IMR-90 (cell line): ENCODE measurements at regions not wholly inside any gene's neighbourhood (a gene's known extent, or its start where the extent isn't known, plus 50 kb on each side); places are given as distances from the start of the nearest gene placed in this dataset.

Experiments used
- ATAC-seq: fragments of 200-7000 bp; cut with Tn5 transposase; 2 replicates; pipeline ENCODE4 v1.9.1; 2020; ENCODE audit warnings: low read depth, mild to moderate bottlenecking, moderate library complexity
- BruUV-seq: library from RNA; stranded (reverse); fragments of 400-500 nt; replicated peaks from 2 replicates; lab custom pipeline; 2021; lab: Mats Ljungman, UMichigan
- CTCF ChIA-PET: fragments of 300-600 bp; formaldehyde crosslinking; extraction: SDS; loops from one replicate; lab custom pipeline; 2021; ENCODE audit warnings: antibody characterized with exemption; lab: Yijun Ruan, JAX
- POLR2A ChIA-PET: fragments of 300-600 bp; sonication (Branson Sonifier 250); formaldehyde crosslinking; loops from one replicate; lab custom pipeline; 2022; ENCODE audit warnings: antibody characterized with exemption; ENCODE audit not compliant: unreplicated experiment; lab: Charles Lee
- DNase-seq: peaks from one replicate; pipeline ENCODE4 v3.0.0; 2013
- H2AFZ ChIP-seq: replicated peaks from 2 replicates; pipeline ENCODE3; 2013; ENCODE audit warnings: low read length, mild to moderate bottlenecking; ENCODE audit not compliant: poor library complexity
- H2AK5ac ChIP-seq: 2 replicates; pipeline ENCODE4 v1.6.1; 2013; ENCODE audit warnings: low read depth, low read length, inconsistent platforms
- H2AK9ac ChIP-seq: replicated peaks from 2 replicates; pipeline ENCODE3; 2013; ENCODE audit warnings: mild to moderate bottlenecking, low read depth, low read length, moderate library complexity; ENCODE audit not compliant: poor library complexity
- H2BK120ac ChIP-seq: 2 replicates; pipeline ENCODE4 v1.6.1; 2013; ENCODE audit warnings: low read depth, low read length, inconsistent platforms
- H2BK15ac ChIP-seq: 3 replicates; pipeline ENCODE4 v1.6.1; 2013; ENCODE audit warnings: low read depth, low read length, inconsistent platforms
- H2BK20ac ChIP-seq: 2 replicates; pipeline ENCODE4 v1.6.1; 2013; ENCODE audit warnings: low read depth, mild to moderate bottlenecking, inconsistent platforms, low read length, moderate library complexity
- H2BK5ac ChIP-seq: 2 replicates; pipeline ENCODE4 v1.6.1; 2013; ENCODE audit warnings: mild to moderate bottlenecking, low read depth, low read length, inconsistent platforms; ENCODE audit not compliant: poor library complexity, severe bottlenecking
- H3K14ac ChIP-seq: replicated peaks from 2 replicates; pipeline ENCODE4 v1.6.1; 2013; ENCODE audit warnings: low read depth, low read length, inconsistent platforms
- H3K18ac ChIP-seq: 2 replicates; pipeline ENCODE4 v1.6.1; 2013; ENCODE audit warnings: low read depth, low read length, control low read depth
- H3K23ac ChIP-seq: 2 replicates; pipeline ENCODE4 v1.6.1; 2013; ENCODE audit warnings: low read depth, low read length, inconsistent platforms
- H3K27ac ChIP-seq: 2 replicates; pipeline ENCODE4 v1.5.1; 2013; ENCODE audit warnings: mild to moderate bottlenecking, control low read depth, low read length; ENCODE audit not compliant: insufficient read depth
- H3K27me3 ChIP-seq: 2 replicates; pipeline ENCODE4 v1.6.1; 2013; ENCODE audit warnings: low read length; ENCODE audit not compliant: control insufficient read depth, insufficient read depth
- H3K36me3 ChIP-seq: 2 replicates; pipeline ENCODE4 v1.6.1; 2013; ENCODE audit warnings: low read length, mixed read lengths; ENCODE audit not compliant: control insufficient read depth, insufficient read depth
- H3K4ac ChIP-seq: 2 replicates; pipeline ENCODE4 v1.6.1; 2013; ENCODE audit warnings: low read depth, low read length, inconsistent platforms
- H3K4me1 ChIP-seq: 2 replicates; pipeline ENCODE4 v1.6.1; 2013; ENCODE audit warnings: low read length, mixed read lengths; ENCODE audit not compliant: control insufficient read depth, insufficient read depth
- H3K4me2 ChIP-seq: 2 replicates; pipeline ENCODE4 v1.6.1; 2013; ENCODE audit warnings: low read depth, mild to moderate bottlenecking, control low read depth, low read length, moderate library complexity
- H3K4me3 ChIP-seq: 2 replicates; pipeline ENCODE4 v1.5.1; 2013; ENCODE audit warnings: low read depth, mild to moderate bottlenecking, control low read depth, low read length, moderate library complexity; ENCODE audit not compliant: insufficient read depth
- H3K56ac ChIP-seq: 2 replicates; pipeline ENCODE4 v1.6.1; 2013; ENCODE audit warnings: low read length, inconsistent platforms; ENCODE audit not compliant: insufficient read depth; ENCODE audit errors: extremely low read depth
- H3K79me1 ChIP-seq, 2 experiments: 2 replicates each; pipeline ENCODE4 v1.6.1; 2013; ENCODE audit warnings: low read length in 2 of 2, inconsistent platforms in 1 of 2, low read depth in 1 of 2
- H3K9ac ChIP-seq: 2 replicates; pipeline ENCODE4 v1.6.1; 2013; ENCODE audit warnings: low read depth, low read length, control low read depth
- H3K9me1 ChIP-seq: 2 replicates; pipeline ENCODE4 v1.6.1; 2013; ENCODE audit warnings: low read length, inconsistent platforms; ENCODE audit not compliant: insufficient read depth
- H3K9me3 ChIP-seq: 2 replicates; pipeline ENCODE4 v1.6.1; 2013; ENCODE audit warnings: low read length; ENCODE audit not compliant: control insufficient read depth, insufficient read depth
- H4K20me1 ChIP-seq: 2 replicates; pipeline ENCODE4 v1.6.1; 2013; ENCODE audit warnings: low read length, inconsistent platforms; ENCODE audit not compliant: insufficient read depth
- H4K5ac ChIP-seq: 2 replicates; pipeline ENCODE4 v1.6.1; 2013; ENCODE audit warnings: mild to moderate bottlenecking, low read depth, low read length, control low read depth
- H4K8ac ChIP-seq, 2 experiments: 2 replicates each; pipeline ENCODE4 v1.6.1; 2013; ENCODE audit warnings: low read depth in 2 of 2, low read length in 2 of 2, control low read depth in 1 of 2, inconsistent platforms in 1 of 2
- H4K91ac ChIP-seq: 2 replicates; pipeline ENCODE4 v1.6.1; 2013; ENCODE audit warnings: low read depth, low read length, inconsistent platforms; ENCODE audit not compliant: insufficient read depth
- BHLHE40 ChIP-seq: fragments of 150-350 bp; IDR thresholded peaks from 2 replicates; pipeline ENCODE4 v1.6.1; 2016; ENCODE audit warnings: mild to moderate bottlenecking, low read depth, low read length
- CHD1 ChIP-seq: IDR thresholded peaks from 2 replicates; pipeline ENCODE4 v1.6.1; 2012; ENCODE audit warnings: low read depth, low read length, improper control_type of control experiment
- CTCF ChIP-seq: conservative IDR thresholded peaks from 2 replicates; pipeline ENCODE4 v1.5.1; 2012; ENCODE audit warnings: mild to moderate bottlenecking, low read depth, low read length, improper control_type of control experiment
- ELK1 ChIP-seq: fragments of 150-350 bp; IDR thresholded peaks from 2 replicates; pipeline ENCODE4 v1.6.1; 2016; ENCODE audit warnings: low read depth, mild to moderate bottlenecking, low read length, moderate library complexity, borderline replicate concordance
- FOS ChIP-seq: fragments of 150-350 bp; IDR thresholded peaks from 2 replicates; pipeline ENCODE4 v1.6.1; 2016; ENCODE audit warnings: low read depth, low read length
- MAFK ChIP-seq: IDR thresholded peaks from 2 replicates; pipeline ENCODE4 v1.6.1; 2012; ENCODE audit warnings: low read depth, low read length, improper control_type of control experiment
- MAZ ChIP-seq: IDR thresholded peaks from 2 replicates; pipeline ENCODE4 v1.6.1; 2012; ENCODE audit warnings: low read depth, mild to moderate bottlenecking, low read length, improper control_type of control experiment, moderate library complexity, borderline replicate concordance
- NFE2L2 ChIP-seq: fragments of 150-350 bp; IDR thresholded peaks from 2 replicates; pipeline ENCODE4 v1.6.1; 2016; ENCODE audit warnings: low read depth, mild to moderate bottlenecking, low read length
- RAD21 ChIP-seq: IDR thresholded peaks from 2 replicates; pipeline ENCODE4 v1.6.1; 2012; ENCODE audit warnings: low read length, improper control_type of control experiment
- RCOR1 ChIP-seq: IDR thresholded peaks from 2 replicates; pipeline ENCODE4 v1.6.1; 2012; ENCODE audit warnings: mild to moderate bottlenecking, low read length, improper control_type of control experiment; ENCODE audit not compliant: insufficient replicate concordance
- RFX5 ChIP-seq: IDR thresholded peaks from 2 replicates; pipeline ENCODE4 v1.8.0; 2012; ENCODE audit warnings: low read depth, mild to moderate bottlenecking, low read length, moderate library complexity
- USF2 ChIP-seq: fragments of 150-350 bp; IDR thresholded peaks from 2 replicates; pipeline ENCODE4 v1.6.1; 2017; ENCODE audit warnings: mild to moderate bottlenecking, antibody characterized with exemption, low read length, low read depth
- WGBS, 2 experiments: methylation state at CpG; one replicate each; pipeline versions ENCODE4 v1.1.5 to v1.1.7; 2013; ENCODE audit warnings: missing lambda C conversion rate in 2 of 2; ENCODE audit not compliant: insufficient read length in 1 of 2; ENCODE audit errors: extremely low coverage in 2 of 2; 5-methylcytosine and 5-hydroxymethylcytosine counted together
- dilution Hi-C: fragments of 300-500 bp; cut with HindIII; formaldehyde crosslinking; loops from one replicate; pipeline ENCODE4 v1.14.3; 2018; ENCODE audit warnings: low sequenced_read_pairs; ENCODE audit not compliant: unreplicated experiment
- in situ Hi-C: fragments of 300-500 bp; cut with MboI; formaldehyde crosslinking; loops from 3 replicates; pipeline ENCODE4 v1.14.3; 2019; ENCODE audit warnings: low sequenced_read_pairs, inconsistent platforms, mixed read lengths
- intact Hi-C: fragments of 100-400 bp; cut with micrococcal nuclease; formaldehyde crosslinking; loops from 2 replicates; pipeline ENCODE4 v1.10.0; 2022

GRCh38 chr2:8605351-8606065, 76.3 kb upstream of the ID2 start (continued):
- TF ChIP-seq MAZ (no peak), RCOR1 (no peak)

- H3K4me3 ChIP-seq, result no peak overlapping the region
- CTCF ChIA-PET, result no interaction called here
- TF ChIP-seq CHD1 (no peak), RAD21 (no peak), BHLHE40 (no peak), USF2 (no peak), MAFK (no peak), FOS (no peak), RCOR1 (no peak), ELK1 (no peak), CTCF (no peak), NFE2L2 (no peak), RFX5 (no peak)
These were observed 75.6 kb upstream of the ID2 start for GRCh38 chr2:8606226-8606625.

More at GRCh38 chr2:8606226-8606625, 75.6 kb upstream of the ID2 start:
- Histone ChIP-seq H2BK15ac (peak overlapping the region; percentile 91; the same call in 2 of the 3 replicates), H2AK5ac (peak overlapping the region; percentile 79; the same call in 1 of the 2 replicates), H2BK5ac (peak overlapping the region; percentile 83), H3K14ac (0 out of 2 replicates have a peak overlapping the region, but pooled peaks have one; percentile 45), H3K27me3 (no peaks in the 10 kb centered on the region), H2BK120ac (peak overlapping the region; percentile 82), H4K5ac (peak overlapping the region; percentile 45; the same call in 1 of the 2 replicates), H3K4me2 (no peak overlapping the region), H4K8ac (no peak overlapping the region), H3K36me3 (no peaks in the 10 kb centered on the region), H3K9ac (no peak overlapping the region), H3K9me1 (peaks cover 13% of the 10 kb centered on the region), H2AK9ac (peak overlapping the region; percentile 8), H3K56ac (no peak overlapping the region), H4K91ac (peak overlapping the region; percentile 57), H4K20me1 (peaks cover 3% of the 10 kb centered on the region; the same call in 1 of the 2 replicates), H3K23ac (peak overlapping the region; percentile 12; the same call in 1 of the 2 replicates), H3K9me3 (no peaks in the 10 kb centered on the region), H3K27ac (peak overlapping the region; percentile 54), H3K79me1 (no peaks in the 10 kb centered on the region; a peak in 1 of 4 replicates), H3K4ac (peak overlapping the region; percentile 51), H3K18ac (peak overlapping the region; percentile 47), H3K4me1 (peaks cover 18% of the 10 kb centered on the region), H2AFZ (no peak overlapping the region), H2BK20ac (peak overlapping the region; percentile 65)
- in situ Hi-C loops, result no loop called here
- ATAC-seq (no peak), DNase-seq (no peak)
- no TSS peak for BruUV-seq
- POLR2A ChIA-PET, result no interaction called here
- dilution Hi-C loops, result no loop called here
- 80% methylated on average over 1 of the region's 8 CpGs; no CpG with 5 or more reads in 1 of the 2 experiments for WGBS, 2 experiments
- intact Hi-C loops, result no loop called here
